ENCODE measurements at regions not wholly inside any gene's neighbourhood (a gene's known extent, or its start where the extent isn't known, plus 50 kb on each side); places are given as distances from the start of the nearest gene placed in this dataset.

- H3K9me3 ChIP-seq: no peaks in the 10 kb centered on the region
- intact Hi-C loops (cut with DNase I; ENCODE audit: low total_unique reads): no loop called here
- no peaks in the 10 kb centered on the region for H3K36me3 ChIP-seq
- TF ChIP-seq POLR2A (IDR thresholded peaks at IDR 0.05): no peak
- TF ChIP-seq CTCF (IDR thresholded peaks at IDR 0.05): no peak
- DNase-seq: peak in 1 of 2 donors; percentile 42
- H3K4me3 ChIP-seq: peak overlapping the region; percentile 25 to 43
- H3K27me3 ChIP-seq: no peaks in the 10 kb centered on the region
- no peak overlapping the region for H3K27ac ChIP-seq
- H3K4me1 ChIP-seq: peaks cover 0 to 12% of the 10 kb centered on the region in 2 donors
Measured at GRCh38 chr6:166008441-166009369, 158.9 kb downstream of the TBXT start.

GRCh38 chr6:166007349-166008263 is 160.0 kb downstream of the TBXT start:
- Histone ChIP-seq H3K27ac (peak overlapping the region in 1 of 2 donors; percentile 88), H3K27me3 (no peaks in the 10 kb centered on the region), H3K4me3 (peak overlapping the region in 1 of 2 donors; percentile 43), H3K4me1 (peaks cover 0 to 12% of the 10 kb centered on the region in 2 donors), H3K36me3 (no peaks in the 10 kb centered on the region), H3K9me3 (no peaks in the 10 kb centered on the region)
- intact Hi-C loops (cut with DNase I; ENCODE audit: low total_unique reads): no loop called here
- no peak for TF ChIP-seq CTCF (IDR thresholded peaks at IDR 0.05)
- TF ChIP-seq POLR2A (IDR thresholded peaks at IDR 0.05): no peak
- DNase-seq: peak; percentile 69 to 74

GRCh38 chr6:166006900-166007301 is 160.8 kb downstream of the TBXT start:
- Histone ChIP-seq H3K36me3 (no peaks in the 10 kb centered on the region), H3K4me3 (peak overlapping the region in 1 of 2 donors; percentile 40), H3K4me1 (peaks cover 0 to 12% of the 10 kb centered on the region in 2 donors), H3K9me3 (no peaks in the 10 kb centered on the region), H3K27ac (peak overlapping the region; percentile 88 to 91), H3K27me3 (no peaks in the 10 kb centered on the region)
- DNase-seq: no peak
- intact Hi-C loops (cut with DNase I; ENCODE audit: low total_unique reads): no loop called here
- TF ChIP-seq POLR2A (IDR thresholded peaks at IDR 0.05): no peak
- TF ChIP-seq CTCF (IDR thresholded peaks at IDR 0.05): no peak

- Histone ChIP-seq H3K36me3 (no peaks in the 10 kb centered on the region), H3K9me3 (no peaks in the 10 kb centered on the region), H3K4me1 (peaks cover 0 to 12% of the 10 kb centered on the region in 2 donors), H3K4me3 (peak overlapping the region; percentile 32 to 40), H3K27ac (peak overlapping the region; percentile 88 to 91), H3K27me3 (no peaks in the 10 kb centered on the region)
- TF ChIP-seq CTCF (IDR thresholded peaks at IDR 0.05) (no peak), POLR2A (IDR thresholded peaks at IDR 0.05) (no peak)
- intact Hi-C loops (cut with DNase I; ENCODE audit: low total_unique reads): no loop called here
- DNase-seq: peak; percentile 77 to 85
Measured at GRCh38 chr6:166005944-166006899, 161.4 kb downstream of the TBXT start.

All from uterus (tissue), 3 donors.